Activated CD8-positive, alpha-beta T cell treated with anti-CD3 and anti-CD28 coated beads, Interleukin-2, amount 10 ng/mL, durations not matched to agents 7 days and 5 days (primary cell): ENCODE measurements at regions not wholly inside any gene's neighbourhood (a gene's known extent, or its start where the extent isn't known, plus 50 kb on each side); places are given as distances from the start of the nearest gene placed in this dataset.

Source experiments
- ATAC-seq: fragments of 150-1000 bp; cut with Tn5 transposase; one replicate; pipeline ENCODE4 v1.10.0; 2021; ENCODE audit warnings: moderate library complexity
- CTCF ChIA-PET: fragments of 350-600 bp; sonication (Branson Sonifier 250); formaldehyde crosslinking; loops from one replicate; lab custom pipeline; 2021; ENCODE audit warnings: antibody characterized with exemption; lab: Charles Lee
- POLR2A ChIA-PET: fragments of 350-600 bp; sonication (Branson Sonifier 250); formaldehyde crosslinking; loops from one replicate; lab custom pipeline; 2021; ENCODE audit warnings: antibody characterized with exemption; lab: Charles Lee
- DNase-seq: peaks from one replicate; pipeline ENCODE4 v3.0.0-alpha.2; 2020
- H3K27ac Mint-ChIP-seq: one replicate; pipeline ENCODE4 v1.8.0; 2021; ENCODE audit warnings: mild to moderate bottlenecking, mixed read lengths
- H3K27me3 Mint-ChIP-seq: one replicate; pipeline ENCODE4 v1.8.0; 2021; ENCODE audit warnings: low read depth, mixed read lengths
- H3K36me3 Mint-ChIP-seq: one replicate; pipeline ENCODE4 v1.8.0; 2021; ENCODE audit warnings: low read depth, mixed read lengths
- H3K4me1 Mint-ChIP-seq: one replicate; pipeline ENCODE4 v1.8.0; 2021; ENCODE audit warnings: low read depth, mixed read lengths
- H3K4me3 Mint-ChIP-seq: one replicate; pipeline ENCODE4 v1.8.0; 2021; ENCODE audit warnings: mild to moderate bottlenecking, mixed read lengths
- H3K9me3 Mint-ChIP-seq: one replicate; pipeline ENCODE4 v1.8.0; 2022; ENCODE audit warnings: mixed read lengths; ENCODE audit not compliant: insufficient read depth

GRCh38 chr7:68423356-68423755 lies 1174.9 kb upstream of the AUTS2 start:
- Mint-ChIP-seq H3K27me3 (no peaks in the 10 kb centered on the region), H3K36me3 (no peaks in the 10 kb centered on the region), H3K9me3 (peaks cover 24% of the 10 kb centered on the region), H3K4me1 (no peaks in the 10 kb centered on the region), H3K4me3 (no peak overlapping the region), H3K27ac (no peak overlapping the region)
- POLR2A ChIA-PET: no interaction called here
- DNase-seq (no peak), ATAC-seq (no peak)
- CTCF ChIA-PET: no interaction called here

DNA sequence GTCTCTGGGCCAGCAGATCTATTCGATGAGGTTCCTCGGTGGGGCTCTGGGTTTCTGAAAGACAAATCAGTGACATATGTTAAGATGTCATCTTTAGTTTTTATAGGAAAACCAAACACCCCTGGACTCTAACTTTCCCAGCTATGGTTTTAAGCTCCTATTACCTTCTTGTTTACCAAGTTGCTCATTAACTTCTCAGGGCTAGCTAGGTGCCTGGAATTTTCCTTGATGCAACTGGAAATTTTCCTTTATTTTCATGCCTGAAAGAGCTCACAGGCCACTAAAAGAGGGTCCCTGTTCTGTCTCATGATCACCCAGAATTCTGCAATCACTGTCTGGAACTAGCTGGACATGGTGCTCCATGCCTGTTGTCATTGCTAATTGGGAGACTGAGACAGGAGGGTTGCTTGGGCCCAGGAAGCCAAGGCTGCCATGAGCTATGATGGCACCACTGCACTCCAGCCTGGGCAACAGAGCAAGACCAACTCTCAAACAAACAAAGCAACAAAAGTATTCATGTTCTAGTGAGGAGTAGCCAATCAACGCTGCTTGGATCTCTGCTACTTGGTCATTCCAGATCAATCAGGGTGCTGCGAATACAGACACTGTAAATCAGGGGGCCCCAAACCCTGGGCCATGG lies 1173.5 kb upstream of the AUTS2 start:
- ATAC-seq: no peak
- ChIA-PET POLR2A (interaction anchor here (0.7 kb wide), 1 partner anchor 1995 kb away, joined by 4 read pairs; no protein-coding TSS in a partner anchor), CTCF (no interaction called here)
- H3K4me1 Mint-ChIP-seq: no peaks in the 10 kb centered on the region
- no peak overlapping the region for H3K4me3 Mint-ChIP-seq
- no peaks in the 10 kb centered on the region for H3K36me3 Mint-ChIP-seq
- DNase-seq: no peak
- H3K27me3 Mint-ChIP-seq: no peaks in the 10 kb centered on the region
- peaks cover 25% of the 10 kb centered on the region for H3K9me3 Mint-ChIP-seq
- no peak overlapping the region for H3K27ac Mint-ChIP-seq

GRCh38 chr7:68425377-68425776 lies 1172.9 kb upstream of the AUTS2 start:
- no peak overlapping the region for H3K27ac Mint-ChIP-seq
- ChIA-PET CTCF (no interaction called here), POLR2A (no interaction called here)
- H3K9me3 Mint-ChIP-seq: peaks cover 31% of the 10 kb centered on the region
- no peaks in the 10 kb centered on the region for H3K36me3 Mint-ChIP-seq
- no peak for DNase-seq
- H3K4me3 Mint-ChIP-seq: no peak overlapping the region
- H3K27me3 Mint-ChIP-seq: no peaks in the 10 kb centered on the region
- no peaks in the 10 kb centered on the region for H3K4me1 Mint-ChIP-seq
- ATAC-seq: no peak

DNA sequence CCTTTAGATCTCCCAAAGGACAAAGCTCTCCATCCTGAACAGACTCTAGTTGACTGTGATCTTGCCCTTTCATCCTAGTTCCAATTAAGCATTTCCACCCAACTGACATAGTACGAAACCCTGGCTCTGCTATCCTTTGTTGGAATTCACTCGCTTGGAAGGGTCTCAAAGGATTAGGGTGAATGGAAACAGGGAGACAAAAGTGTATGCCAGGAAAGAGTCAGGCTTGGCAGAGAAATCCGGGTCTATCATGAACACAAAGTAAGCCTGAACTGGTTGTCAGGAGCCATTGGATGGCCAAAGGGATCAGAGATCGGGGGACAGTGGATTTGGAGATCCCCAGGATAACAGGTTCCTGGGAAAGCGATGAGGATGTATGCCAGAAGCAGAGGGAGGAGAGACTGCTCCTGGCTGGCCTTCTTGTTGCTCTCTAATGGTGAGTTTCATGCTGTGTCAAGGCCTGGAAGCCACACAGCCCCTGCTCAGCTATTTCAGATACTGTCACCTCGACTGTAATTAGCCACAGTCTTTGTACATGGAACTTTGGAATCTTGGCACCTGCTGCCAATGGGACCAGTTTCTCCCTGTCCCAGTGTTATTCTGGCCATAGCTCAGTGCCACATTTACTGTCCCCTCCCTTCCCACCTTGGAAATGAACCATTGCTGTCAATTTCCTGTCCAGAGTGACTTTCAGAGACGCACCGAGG lies 1168.7 kb upstream of the AUTS2 start:
- no peak for DNase-seq
- Mint-ChIP-seq H3K36me3 (no peaks in the 10 kb centered on the region), H3K27me3 (no peaks in the 10 kb centered on the region), H3K27ac (no peak overlapping the region), H3K4me1 (no peaks in the 10 kb centered on the region), H3K9me3 (peaks cover 23% of the 10 kb centered on the region), H3K4me3 (no peak overlapping the region)
- no peak for ATAC-seq
- POLR2A ChIA-PET: no interaction called here
- CTCF ChIA-PET: no interaction called here

DNA sequence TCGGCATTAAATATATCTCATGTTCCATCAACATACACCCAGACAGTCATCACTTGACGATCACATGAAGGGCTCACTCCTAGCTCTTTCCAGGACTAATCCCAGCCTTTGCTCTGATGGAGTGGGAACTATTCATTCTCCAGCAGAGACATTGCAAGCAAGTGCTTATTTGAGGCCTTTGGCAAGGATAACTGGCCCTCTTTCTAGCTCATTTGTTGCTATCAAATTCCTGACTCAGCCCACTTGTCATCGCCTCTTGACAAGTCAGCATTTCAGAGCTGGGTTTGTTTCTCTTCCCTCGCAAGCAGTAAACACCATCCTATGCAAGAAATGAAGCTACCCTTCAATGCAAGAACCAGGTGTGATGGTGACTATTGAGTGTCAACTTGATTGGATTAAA lies 1165.7 kb upstream of the AUTS2 start:
- Mint-ChIP-seq H3K9me3 (peaks cover 26% of the 10 kb centered on the region), H3K4me3 (no peak overlapping the region), H3K27me3 (no peaks in the 10 kb centered on the region), H3K36me3 (no peaks in the 10 kb centered on the region), H3K4me1 (no peaks in the 10 kb centered on the region), H3K27ac (no peak overlapping the region)
- CTCF ChIA-PET: no interaction called here
- no peak for DNase-seq
- no peak for ATAC-seq
- POLR2A ChIA-PET: no interaction called here

GRCh38 chr7:68433462-68434070 lies 1164.7 kb upstream of the AUTS2 start:
- no peak for DNase-seq
- Mint-ChIP-seq H3K27me3 (no peaks in the 10 kb centered on the region), H3K4me3 (no peak overlapping the region), H3K27ac (no peak overlapping the region), H3K4me1 (no peaks in the 10 kb centered on the region), H3K9me3 (peaks cover 27% of the 10 kb centered on the region), H3K36me3 (no peaks in the 10 kb centered on the region)
- no peak for ATAC-seq
- ChIA-PET CTCF (no interaction called here), POLR2A (no interaction called here)

DNA sequence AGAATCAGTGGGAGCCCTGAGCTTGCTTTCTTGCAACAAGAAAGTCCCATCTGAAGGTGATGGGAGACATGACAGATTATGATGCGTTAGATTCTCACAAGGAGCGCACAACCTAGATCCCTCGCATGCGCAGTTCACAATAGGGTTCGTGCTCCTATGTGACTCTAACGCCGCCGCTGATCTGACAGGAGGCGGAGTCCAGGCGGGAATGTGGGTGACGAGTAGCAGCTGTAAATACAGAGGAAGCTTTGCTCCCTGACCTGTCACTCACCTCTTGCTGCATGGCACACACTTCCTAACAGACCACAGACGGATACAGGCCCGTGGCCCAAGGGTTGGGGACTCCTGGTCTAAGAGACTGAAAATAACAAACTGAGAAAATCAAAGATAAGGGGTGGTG lies 1163.4 kb upstream of the AUTS2 start:
- DNase-seq (no peak), ATAC-seq (no peak)
- POLR2A ChIA-PET: no interaction called here
- peaks cover 26% of the 10 kb centered on the region for H3K9me3 Mint-ChIP-seq
- no peaks in the 10 kb centered on the region for H3K36me3 Mint-ChIP-seq
- H3K4me3 Mint-ChIP-seq: no peak overlapping the region
- no peaks in the 10 kb centered on the region for H3K27me3 Mint-ChIP-seq
- no peaks in the 10 kb centered on the region for H3K4me1 Mint-ChIP-seq
- H3K27ac Mint-ChIP-seq: no peak overlapping the region
- CTCF ChIA-PET: no interaction called here

GRCh38 chr7:68438016-68438415 lies 1160.3 kb upstream of the AUTS2 start:
- H3K4me3 Mint-ChIP-seq: no peak overlapping the region
- no peaks in the 10 kb centered on the region for H3K4me1 Mint-ChIP-seq
- no peaks in the 10 kb centered on the region for H3K36me3 Mint-ChIP-seq
- no peak for ATAC-seq
- H3K9me3 Mint-ChIP-seq: peaks cover 25% of the 10 kb centered on the region
- no peak overlapping the region for H3K27ac Mint-ChIP-seq
- no peak for DNase-seq
- no peaks in the 10 kb centered on the region for H3K27me3 Mint-ChIP-seq
- ChIA-PET CTCF (no interaction called here), POLR2A (no interaction called here)

GRCh38 chr7:68438811-68439210 lies 1159.5 kb upstream of the AUTS2 start:
- ATAC-seq: no peak
- Mint-ChIP-seq H3K27ac (no peak overlapping the region), H3K9me3 (peaks cover 25% of the 10 kb centered on the region), H3K36me3 (no peaks in the 10 kb centered on the region), H3K4me3 (no peak overlapping the region), H3K27me3 (no peaks in the 10 kb centered on the region), H3K4me1 (no peaks in the 10 kb centered on the region)
- DNase-seq: no peak
- ChIA-PET POLR2A (no interaction called here), CTCF (no interaction called here)

DNA sequence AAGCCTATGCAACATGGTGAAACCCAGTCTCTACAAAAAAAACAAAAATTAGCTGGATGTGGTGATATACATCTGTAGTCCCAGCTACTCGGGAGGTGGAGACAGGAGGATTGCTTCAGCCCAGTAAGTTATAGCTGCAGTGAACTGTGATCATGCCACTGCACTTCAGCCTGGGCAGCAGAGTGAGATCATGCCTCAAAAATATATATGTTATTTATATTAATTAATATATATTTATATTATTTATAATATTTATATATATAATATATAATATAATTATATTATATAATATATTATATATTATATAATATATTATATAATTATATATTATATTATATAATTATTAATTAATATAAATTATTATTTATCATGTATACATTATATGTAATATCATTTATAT lies 1158.4 kb upstream of the AUTS2 start:
- ATAC-seq (no peak), DNase-seq (no peak)
- Mint-ChIP-seq H3K4me3 (no peak overlapping the region), H3K27ac (no peak overlapping the region), H3K36me3 (no peaks in the 10 kb centered on the region), H3K27me3 (no peaks in the 10 kb centered on the region), H3K9me3 (peaks cover 26% of the 10 kb centered on the region), H3K4me1 (no peaks in the 10 kb centered on the region)
- POLR2A ChIA-PET: no interaction called here
- CTCF ChIA-PET: no interaction called here

- POLR2A ChIA-PET: no interaction called here
- H3K4me3 Mint-ChIP-seq: no peak overlapping the region
Measured at GRCh38 chr7:68440866-68441265, 1157.4 kb upstream of the AUTS2 start.

GRCh38 chr7:68441645-68442044 lies 1156.6 kb upstream of the AUTS2 start:
- no peaks in the 10 kb centered on the region for H3K4me1 Mint-ChIP-seq
- no peaks in the 10 kb centered on the region for H3K36me3 Mint-ChIP-seq
- H3K27me3 Mint-ChIP-seq: no peaks in the 10 kb centered on the region
- no peak for DNase-seq
- no peak for ATAC-seq
- no peak overlapping the region for H3K4me3 Mint-ChIP-seq
- H3K27ac Mint-ChIP-seq: no peak overlapping the region
- ChIA-PET POLR2A (no interaction called here), CTCF (no interaction called here)
- H3K9me3 Mint-ChIP-seq: peaks cover 32% of the 10 kb centered on the region

More at GRCh38 chr7:68440866-68441265, 1157.4 kb upstream of the AUTS2 start:
- no peak overlapping the region for H3K27ac Mint-ChIP-seq
- H3K9me3 Mint-ChIP-seq: peaks cover 29% of the 10 kb centered on the region
- CTCF ChIA-PET: no interaction called here
- ATAC-seq: no peak
- no peaks in the 10 kb centered on the region for H3K36me3 Mint-ChIP-seq
- peak; percentile 21 for DNase-seq
- H3K4me1 Mint-ChIP-seq: no peaks in the 10 kb centered on the region
- H3K27me3 Mint-ChIP-seq: no peaks in the 10 kb centered on the region
